IMR-90 (cell line): ENCODE measurements at regions not wholly inside any gene's neighbourhood (a gene's known extent, or its start where the extent isn't known, plus 50 kb on each side); places are given as distances from the start of the nearest gene placed in this dataset.

ENCODE experiments used
- CEBPB ChIP-seq: IDR thresholded peaks from 2 replicates; pipeline ENCODE4 v1.6.1; 2012; ENCODE audit warnings: low read depth, low read length, improper control_type of control experiment
- CHD1 ChIP-seq: IDR thresholded peaks from 2 replicates; pipeline ENCODE4 v1.6.1; 2012; ENCODE audit warnings: low read depth, low read length, improper control_type of control experiment
- FOS ChIP-seq: fragments of 150-350 bp; IDR thresholded peaks from 2 replicates; pipeline ENCODE4 v1.6.1; 2016; ENCODE audit warnings: low read depth, low read length
- MAFK ChIP-seq: IDR thresholded peaks from 2 replicates; pipeline ENCODE4 v1.6.1; 2012; ENCODE audit warnings: low read depth, low read length, improper control_type of control experiment
- POLR2A ChIP-seq: IDR thresholded peaks from 2 replicates; pipeline ENCODE4 v1.6.1; 2012; ENCODE audit warnings: mild to moderate bottlenecking, low read depth, low read length
- RFX5 ChIP-seq: IDR thresholded peaks from 2 replicates; pipeline ENCODE4 v1.8.0; 2012; ENCODE audit warnings: low read depth, mild to moderate bottlenecking, low read length, moderate library complexity
- TF ChIP-seq, protein P1 (sequence below): conservative IDR thresholded peaks from 2 replicates; pipeline ENCODE4 v1.5.1; 2012; ENCODE audit warnings: mild to moderate bottlenecking, low read depth, low read length, improper control_type of control experiment
- TF ChIP-seq, protein P2 (sequence below): fragments of 150-350 bp; IDR thresholded peaks from 2 replicates; pipeline ENCODE4 v1.6.1; 2017; ENCODE audit warnings: mild to moderate bottlenecking, antibody characterized with exemption, low read length, low read depth
- TF ChIP-seq, protein P3 (sequence below): fragments of 150-350 bp; IDR thresholded peaks from 2 replicates; pipeline ENCODE4 v1.6.1; 2016; ENCODE audit warnings: low read depth, mild to moderate bottlenecking, low read length, moderate library complexity, borderline replicate concordance

DNA sequence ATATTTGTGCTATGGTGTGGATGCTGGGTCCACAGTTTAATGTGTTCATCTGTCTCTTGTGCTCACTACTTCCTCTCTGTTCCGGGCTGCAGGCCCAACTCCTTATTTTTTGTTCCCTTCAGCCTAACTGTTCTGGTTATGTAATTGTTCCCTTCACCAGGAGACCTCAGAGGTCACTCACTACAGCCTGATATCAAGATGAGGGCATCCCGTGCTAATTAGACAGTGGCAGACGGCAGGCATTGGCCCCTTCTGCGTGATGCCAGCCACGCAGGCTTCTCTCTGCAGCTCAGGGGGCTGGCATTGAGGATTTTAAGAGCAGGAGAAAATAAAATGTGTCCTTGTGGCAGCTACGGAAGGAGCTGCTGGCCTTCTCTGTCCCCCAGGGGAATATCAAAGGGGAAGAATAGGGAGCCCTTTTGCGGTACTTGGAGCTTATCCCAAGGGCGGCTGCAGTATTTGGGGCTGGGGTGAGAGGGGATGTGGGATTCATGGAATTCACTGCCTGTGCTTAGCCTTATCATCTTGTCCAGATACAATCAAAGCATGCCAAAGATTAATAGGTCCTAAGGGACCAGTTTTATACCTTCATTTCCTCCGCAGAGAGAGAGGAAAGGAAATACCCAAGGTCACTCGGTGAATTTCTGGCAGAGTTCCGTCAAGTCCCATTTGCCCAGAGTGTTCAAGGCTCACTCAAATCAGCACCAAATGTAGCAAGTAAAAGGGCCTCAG lies 53.3 kb upstream of the TRIB2 start:
- TF ChIP-seq, protein P1, sequence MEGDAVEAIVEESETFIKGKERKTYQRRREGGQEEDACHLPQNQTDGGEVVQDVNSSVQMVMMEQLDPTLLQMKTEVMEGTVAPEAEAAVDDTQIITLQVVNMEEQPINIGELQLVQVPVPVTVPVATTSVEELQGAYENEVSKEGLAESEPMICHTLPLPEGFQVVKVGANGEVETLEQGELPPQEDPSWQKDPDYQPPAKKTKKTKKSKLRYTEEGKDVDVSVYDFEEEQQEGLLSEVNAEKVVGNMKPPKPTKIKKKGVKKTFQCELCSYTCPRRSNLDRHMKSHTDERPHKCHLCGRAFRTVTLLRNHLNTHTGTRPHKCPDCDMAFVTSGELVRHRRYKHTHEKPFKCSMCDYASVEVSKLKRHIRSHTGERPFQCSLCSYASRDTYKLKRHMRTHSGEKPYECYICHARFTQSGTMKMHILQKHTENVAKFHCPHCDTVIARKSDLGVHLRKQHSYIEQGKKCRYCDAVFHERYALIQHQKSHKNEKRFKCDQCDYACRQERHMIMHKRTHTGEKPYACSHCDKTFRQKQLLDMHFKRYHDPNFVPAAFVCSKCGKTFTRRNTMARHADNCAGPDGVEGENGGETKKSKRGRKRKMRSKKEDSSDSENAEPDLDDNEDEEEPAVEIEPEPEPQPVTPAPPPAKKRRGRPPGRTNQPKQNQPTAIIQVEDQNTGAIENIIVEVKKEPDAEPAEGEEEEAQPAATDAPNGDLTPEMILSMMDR, result no peak
- TF ChIP-seq CEBPB, result no peak
- no peak for TF ChIP-seq RFX5
- no peak for TF ChIP-seq FOS
- no peak for TF ChIP-seq MAFK
- TF ChIP-seq, protein P2, sequence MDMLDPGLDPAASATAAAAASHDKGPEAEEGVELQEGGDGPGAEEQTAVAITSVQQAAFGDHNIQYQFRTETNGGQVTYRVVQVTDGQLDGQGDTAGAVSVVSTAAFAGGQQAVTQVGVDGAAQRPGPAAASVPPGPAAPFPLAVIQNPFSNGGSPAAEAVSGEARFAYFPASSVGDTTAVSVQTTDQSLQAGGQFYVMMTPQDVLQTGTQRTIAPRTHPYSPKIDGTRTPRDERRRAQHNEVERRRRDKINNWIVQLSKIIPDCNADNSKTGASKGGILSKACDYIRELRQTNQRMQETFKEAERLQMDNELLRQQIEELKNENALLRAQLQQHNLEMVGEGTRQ, result no peak
- no peak for TF ChIP-seq CHD1
- no peak for TF ChIP-seq POLR2A
- TF ChIP-seq, protein P3, sequence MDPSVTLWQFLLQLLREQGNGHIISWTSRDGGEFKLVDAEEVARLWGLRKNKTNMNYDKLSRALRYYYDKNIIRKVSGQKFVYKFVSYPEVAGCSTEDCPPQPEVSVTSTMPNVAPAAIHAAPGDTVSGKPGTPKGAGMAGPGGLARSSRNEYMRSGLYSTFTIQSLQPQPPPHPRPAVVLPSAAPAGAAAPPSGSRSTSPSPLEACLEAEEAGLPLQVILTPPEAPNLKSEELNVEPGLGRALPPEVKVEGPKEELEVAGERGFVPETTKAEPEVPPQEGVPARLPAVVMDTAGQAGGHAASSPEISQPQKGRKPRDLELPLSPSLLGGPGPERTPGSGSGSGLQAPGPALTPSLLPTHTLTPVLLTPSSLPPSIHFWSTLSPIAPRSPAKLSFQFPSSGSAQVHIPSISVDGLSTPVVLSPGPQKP, result no peak
